H1 (cell line): ENCODE measurements at regions not wholly inside any gene's neighbourhood (a gene's known extent, or its start where the extent isn't known, plus 50 kb on each side); places are given as distances from the start of the nearest gene placed in this dataset.

Source experiments
- RNF2 ChIP-seq: fragments of 200-900, 300-1000 bp; sonication (generic); IDR thresholded peaks from 2 replicates; pipeline ENCODE4 v1.7.1; 2016; ENCODE audit warnings: borderline replicate concordance, low read depth, mild to moderate bottlenecking, antibody characterized with exemption, low read length; ENCODE audit not compliant: poor library complexity, severe bottlenecking; ENCODE audit errors: missing control alignments
- SIN3A ChIP-seq, 2 experiments: IDR thresholded peaks in 1 of 2; conservative IDR thresholded peaks in 1 of 2; 2 replicates each; pipeline ENCODE4 v1.6.1; 2011 to 2012; ENCODE audit warnings: low read length in 2 of 2, improper control_type of control experiment in 1 of 2, low read depth in 1 of 2, mild to moderate bottlenecking in 1 of 2

GRCh38 chr22:48453751-48454485 lies 1373.8 kb downstream of the BRD1 start:
- TF ChIP-seq SIN3A (conservative IDR thresholded peaks at IDR 0.05 in 1 of 2, IDR thresholded peaks at IDR 0.05 in 1 of 2; ENCODE audit: low read depth in 1 of 2, low read length in 2 of 2) (no peak), RNF2 (no peak)
